HG02798 (cell line): ENCODE measurements at regions not wholly inside any gene's neighbourhood (a gene's known extent, or its start where the extent isn't known, plus 50 kb on each side); places are given as distances from the start of the nearest gene placed in this dataset.

Experiments used
- ATAC-seq: cut with Tn5 transposase; IDR thresholded peaks from one replicate; pipeline ENCODE4 v1.9.1; 2021; ENCODE audit warnings: mild to moderate bottlenecking; ENCODE audit not compliant: unreplicated experiment, poor library complexity

GRCh38 chr21:28828021-28828420 lies 164.7 kb downstream of the LTN1 start:
- ATAC-seq: no peak

GRCh38 chr21:28827422-28827821 lies 165.3 kb downstream of the LTN1 start:
- ATAC-seq: no peak

- ATAC-seq: no peak
Observed at GRCh38 chr21:28826569-28826968, 166.1 kb downstream of the LTN1 start.

GRCh38 chr21:28826021-28826420 lies 166.7 kb downstream of the LTN1 start:
- no peak for ATAC-seq

GRCh38 chr21:28823429-28823828 lies 169.2 kb downstream of the LTN1 start:
- no peak for ATAC-seq

- no peak for ATAC-seq
Observed at GRCh38 chr21:28822486-28823335, 170.0 kb downstream of the LTN1 start.

GRCh38 chr21:28822123-28822399 lies 170.6 kb downstream of the LTN1 start:
- ATAC-seq: no peak

GRCh38 chr21:28821276-28822122 lies 171.2 kb downstream of the LTN1 start:
- ATAC-seq: no peak

GRCh38 chr21:28818663-28819278 lies 173.9 kb downstream of the LTN1 start:
- no peak for ATAC-seq

- no peak for ATAC-seq
Observed at GRCh38 chr21:28817871-28818270, 174.8 kb downstream of the LTN1 start.

GRCh38 chr21:28811860-28812259 lies 180.8 kb downstream of the LTN1 start:
- ATAC-seq: no peak

GRCh38 chr21:28810826-28811524 lies 181.7 kb downstream of the LTN1 start:
- no peak for ATAC-seq

- ATAC-seq: no peak
Observed at GRCh38 chr21:28805885-28806284, 186.8 kb downstream of the LTN1 start.

- ATAC-seq: no peak
Observed at GRCh38 chr21:28804089-28804670, 188.5 kb downstream of the LTN1 start.

GRCh38 chr21:28801906-28802305 lies 190.8 kb downstream of the LTN1 start:
- no peak for ATAC-seq

GRCh38 chr21:28799926-28800325 lies 192.8 kb downstream of the LTN1 start:
- ATAC-seq: no peak

GRCh38 chr21:28798798-28799197 lies 193.9 kb downstream of the LTN1 start:
- ATAC-seq: no peak

GRCh38 chr21:28795251-28795650 lies 197.4 kb downstream of the LTN1 start:
- no peak for ATAC-seq

- no peak for ATAC-seq
Observed at GRCh38 chr21:28794371-28794851, 198.3 kb downstream of the LTN1 start.

GRCh38 chr21:28793043-28793442 lies 199.6 kb downstream of the LTN1 start:
- no peak for ATAC-seq
